HG02981 (cell line): ENCODE measurements at regions not wholly inside any gene's neighbourhood (a gene's known extent, or its start where the extent isn't known, plus 50 kb on each side); places are given as distances from the start of the nearest gene placed in this dataset.

Experiments used
- ATAC-seq: cut with Tn5 transposase; IDR thresholded peaks from one replicate; pipeline ENCODE4 v1.9.1; 2021; ENCODE audit warnings: mild to moderate bottlenecking, moderate library complexity; ENCODE audit not compliant: unreplicated experiment

GRCh38 chr6:33952016-33952415 lies 148.2 kb upstream of the MLN start:
- no peak for ATAC-seq

DNA sequence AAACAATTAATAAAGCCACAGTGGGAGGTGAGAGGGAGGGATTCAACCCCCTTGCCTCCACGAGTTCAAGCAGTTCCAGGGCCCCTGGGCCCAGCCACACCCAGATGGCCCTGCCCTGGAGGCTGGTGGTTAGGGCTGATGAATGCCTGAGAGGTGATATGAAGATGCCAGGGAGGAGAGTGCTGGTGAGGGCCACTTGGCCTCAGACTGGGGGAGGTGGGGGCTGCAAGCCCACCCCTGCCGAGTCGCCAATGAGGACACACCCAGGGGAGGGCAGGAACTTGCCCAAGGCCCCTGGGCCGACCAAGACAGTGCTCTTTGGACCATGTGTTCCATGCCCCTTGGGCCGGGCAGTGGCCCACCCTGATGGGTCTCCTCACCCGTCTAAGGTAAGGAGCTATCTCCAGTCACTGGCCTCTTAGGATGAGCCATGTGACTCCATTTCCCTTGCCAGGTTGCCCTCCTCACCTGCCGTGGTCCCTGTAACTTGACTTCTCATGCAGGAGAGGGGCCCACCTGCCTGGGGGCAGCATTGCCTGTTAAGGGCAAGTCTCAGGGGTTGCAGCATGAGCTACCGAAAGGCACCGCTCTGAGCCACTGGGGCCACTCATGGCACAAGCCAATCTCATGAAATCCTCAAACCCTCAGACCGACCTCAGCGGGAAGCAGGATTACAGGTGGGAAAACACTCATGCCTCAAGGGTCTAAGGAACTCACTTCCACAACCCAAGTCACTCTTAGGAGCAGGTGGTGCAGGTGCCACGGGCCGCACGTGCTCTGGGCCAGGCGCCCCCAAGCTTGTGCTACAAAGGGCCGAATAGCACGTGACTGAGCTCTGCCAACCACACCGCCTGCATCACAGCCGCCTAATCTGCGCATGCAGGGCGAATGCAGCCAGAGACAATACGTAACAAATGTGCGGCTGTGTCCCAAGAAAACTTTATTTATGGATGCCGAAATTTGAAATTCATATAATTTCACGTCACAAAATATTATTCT lies 147.4 kb upstream of the MLN start:
- ATAC-seq = no peak

GRCh38 chr6:33950472-33950881 lies 146.7 kb upstream of the MLN start:
- ATAC-seq = no peak

- no peak for ATAC-seq
Observed at GRCh38 chr6:33949877-33950435, 146.2 kb upstream of the MLN start.

DNA sequence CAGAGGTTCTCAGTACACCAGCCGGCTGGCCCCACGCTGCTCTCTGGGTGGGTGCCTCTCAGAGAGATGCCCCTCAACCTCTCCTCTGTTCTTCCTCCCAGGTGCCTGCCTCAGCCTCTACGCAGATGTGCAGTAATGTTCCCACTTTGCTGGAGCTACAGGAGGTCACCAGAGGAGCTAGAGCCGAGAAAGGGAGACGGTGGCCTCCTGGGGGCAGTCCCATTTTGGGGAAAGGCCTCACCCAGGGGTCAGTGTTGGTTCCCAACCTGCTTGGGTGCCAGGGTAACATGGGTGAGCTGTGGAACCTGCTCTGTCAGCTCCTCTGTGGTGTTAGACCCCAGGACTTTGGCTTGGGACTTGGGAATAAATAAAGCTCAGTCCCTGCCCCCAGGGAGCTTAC lies 145.3 kb upstream of the MLN start:
- no peak for ATAC-seq

DNA sequence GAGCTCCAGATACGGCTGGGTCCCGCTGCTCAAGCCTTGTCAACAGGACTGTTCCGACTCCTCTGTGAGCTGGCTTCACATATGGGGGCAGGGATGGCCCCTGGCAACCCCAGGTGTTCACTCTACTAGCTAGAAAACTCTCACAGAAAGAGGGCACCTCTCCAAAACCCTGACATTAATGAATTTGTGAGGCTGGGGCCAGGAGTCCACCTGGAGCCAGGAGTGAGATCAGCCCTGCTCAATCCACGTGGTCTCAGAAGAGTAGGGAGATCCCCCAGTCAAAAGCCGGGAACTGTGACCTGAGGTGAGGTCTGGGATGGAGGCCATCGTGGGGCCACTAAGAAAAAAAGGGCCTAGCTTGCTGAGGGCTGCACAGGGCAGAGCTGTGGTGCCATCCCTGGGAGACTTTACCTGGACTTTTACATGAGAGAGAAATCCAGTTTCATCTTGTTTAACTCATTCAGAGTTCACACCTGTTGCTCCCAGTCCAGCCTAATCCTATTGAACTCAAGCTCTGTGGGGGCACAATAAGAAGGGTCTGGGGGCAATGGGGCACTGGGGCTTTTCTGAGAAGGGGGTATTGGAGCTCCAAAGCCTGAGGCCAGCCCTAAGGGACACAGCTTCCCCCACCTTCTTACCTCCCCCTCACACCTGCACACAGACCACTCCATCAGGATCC lies 144.3 kb upstream of the MLN start:
- ATAC-seq = no peak

GRCh38 chr6:33947047-33947446 lies 143.2 kb upstream of the MLN start:
- ATAC-seq = no peak

GRCh38 chr6:33945931-33946330 lies 142.1 kb upstream of the MLN start:
- ATAC-seq = no peak

DNA sequence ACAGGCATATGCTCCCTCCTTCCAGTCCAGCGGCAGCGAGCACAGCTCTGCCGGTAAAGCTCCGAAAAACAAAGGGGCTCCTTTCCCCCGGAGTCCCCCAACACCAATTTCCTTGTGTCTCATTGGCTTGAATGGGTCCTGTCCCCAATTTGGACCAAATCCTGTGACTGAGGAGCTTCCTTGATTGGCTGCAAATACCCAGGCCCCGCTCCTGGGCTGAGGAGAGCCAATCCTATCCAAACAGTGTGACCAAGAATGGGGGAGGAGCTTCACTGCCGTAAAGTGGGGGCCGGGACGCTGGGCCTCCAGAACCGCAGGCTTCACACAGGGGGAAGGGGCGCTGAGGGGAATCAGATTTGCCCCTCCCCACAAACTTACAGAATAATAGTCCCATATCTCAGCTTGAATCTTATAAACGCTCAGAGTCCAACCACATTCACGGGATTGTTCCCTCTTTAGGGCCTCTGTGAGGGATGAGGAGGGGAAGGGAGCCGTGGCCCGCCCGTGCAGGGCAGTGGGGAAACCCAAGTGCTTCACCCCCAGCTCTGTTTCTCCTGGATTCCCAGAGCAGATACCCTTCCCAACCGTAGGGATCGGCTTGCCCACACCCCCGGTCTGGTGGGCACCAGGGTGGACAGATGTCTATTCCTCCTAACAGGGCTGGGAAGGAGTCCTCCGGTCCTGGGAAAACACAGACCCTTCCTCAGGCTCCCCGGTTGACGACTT lies 141.0 kb upstream of the MLN start:
- no peak for ATAC-seq

- no peak for ATAC-seq
Observed at GRCh38 chr6:33936886-33937285, 133.1 kb upstream of the MLN start.

GRCh38 chr6:33935439-33936080 lies 131.8 kb upstream of the MLN start:
- no peak for ATAC-seq

- ATAC-seq = no peak
Observed at GRCh38 chr6:33934731-33935270, 131.0 kb upstream of the MLN start.

- ATAC-seq = no peak
Observed at GRCh38 chr6:33933101-33933500, 129.3 kb upstream of the MLN start.

GRCh38 chr6:33931799-33932198 lies 128.0 kb upstream of the MLN start:
- no peak for ATAC-seq

DNA sequence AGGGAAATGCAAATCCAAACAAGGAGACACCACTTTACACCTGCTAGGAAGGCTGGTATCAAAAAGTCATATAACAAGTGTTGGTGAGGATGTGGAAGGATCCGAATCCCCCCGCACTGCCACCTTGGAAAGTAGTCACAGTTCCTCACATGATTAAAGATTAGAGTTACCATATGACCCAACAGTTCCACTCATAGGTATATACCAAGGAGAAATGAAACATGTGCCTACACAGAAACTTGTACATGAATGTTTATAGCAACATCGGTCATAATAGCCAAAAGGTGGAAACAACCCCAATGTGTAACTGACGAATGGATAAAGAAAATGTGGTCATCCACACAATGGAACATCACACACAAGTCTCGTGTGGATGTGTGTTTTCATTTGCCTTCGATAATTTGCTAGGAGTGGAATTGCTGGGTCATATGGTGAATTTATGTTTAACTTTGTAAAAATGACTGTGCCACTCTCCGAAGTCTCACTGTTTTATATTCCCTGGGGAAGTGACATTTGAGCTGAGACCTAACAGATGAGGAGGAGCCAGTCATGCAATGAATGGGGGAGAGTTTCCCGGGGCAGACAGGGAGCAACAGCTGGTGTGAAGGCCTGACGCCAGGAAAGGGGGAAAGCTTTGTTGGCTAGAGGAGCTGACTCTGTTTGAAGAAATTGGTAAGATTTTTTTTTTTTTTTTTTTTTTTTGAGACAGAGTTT lies 125.9 kb upstream of the MLN start:
- no peak for ATAC-seq

DNA sequence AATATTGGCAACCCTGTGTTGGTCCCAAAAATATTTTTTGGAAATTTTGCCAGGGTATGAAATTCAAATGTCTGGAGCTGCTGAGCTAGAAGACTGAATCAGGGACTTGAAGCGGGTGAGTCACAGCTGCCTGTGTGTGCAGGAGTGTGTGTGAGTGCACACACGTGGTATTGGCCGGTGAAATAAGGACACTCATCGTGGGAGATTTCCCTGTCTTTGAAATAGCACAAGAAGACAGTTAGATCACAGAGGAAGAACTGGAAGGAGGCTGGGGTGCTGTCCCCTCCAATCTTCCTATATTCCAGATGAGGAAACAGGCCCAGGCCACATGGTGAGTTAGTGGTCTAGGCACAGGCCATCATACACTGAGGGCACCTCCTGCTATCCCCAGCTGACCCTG lies 123.8 kb upstream of the MLN start:
- ATAC-seq = no peak

DNA sequence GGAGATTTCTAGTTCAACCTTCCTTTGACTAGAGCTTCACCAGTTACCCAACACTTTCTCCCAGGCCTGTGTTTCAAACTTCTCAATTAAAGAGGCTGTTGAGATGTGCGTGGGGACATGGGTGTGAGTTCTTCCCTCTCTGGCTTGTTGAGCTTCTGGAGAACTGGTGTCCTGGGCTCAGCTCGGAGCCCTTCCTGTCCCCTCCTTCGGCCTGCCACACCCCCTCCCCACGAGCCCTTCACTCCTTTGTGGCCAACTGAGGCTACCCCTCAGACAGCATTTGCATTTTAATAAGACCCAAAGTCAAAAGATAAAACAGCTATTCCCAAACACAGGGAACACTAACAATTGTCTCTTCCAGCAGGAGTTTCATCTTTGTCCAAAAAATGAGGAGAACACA lies 123.3 kb upstream of the MLN start:
- no peak for ATAC-seq

GRCh38 chr6:33926451-33926850 lies 122.6 kb upstream of the MLN start:
- ATAC-seq = no peak

DNA sequence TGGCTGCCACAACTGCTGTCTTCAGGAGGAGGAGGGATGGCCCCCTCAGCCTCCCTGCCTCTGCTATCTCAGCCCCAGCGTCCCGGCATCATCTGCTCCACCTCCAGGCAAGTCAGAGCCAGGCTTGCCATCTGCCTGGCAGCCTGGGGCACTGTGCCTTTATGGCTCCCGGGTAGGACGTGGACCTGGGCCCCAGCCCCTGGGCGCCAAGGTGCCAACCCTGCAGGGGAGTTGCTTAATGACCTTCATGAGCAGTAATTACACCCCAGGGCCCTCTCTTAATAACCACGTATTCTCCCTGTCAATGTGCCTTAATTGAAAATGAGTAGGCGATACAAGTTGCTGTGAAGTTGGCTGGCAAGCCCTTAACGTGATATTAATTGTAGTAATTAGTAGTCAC lies 122.1 kb upstream of the MLN start:
- no peak for ATAC-seq

DNA sequence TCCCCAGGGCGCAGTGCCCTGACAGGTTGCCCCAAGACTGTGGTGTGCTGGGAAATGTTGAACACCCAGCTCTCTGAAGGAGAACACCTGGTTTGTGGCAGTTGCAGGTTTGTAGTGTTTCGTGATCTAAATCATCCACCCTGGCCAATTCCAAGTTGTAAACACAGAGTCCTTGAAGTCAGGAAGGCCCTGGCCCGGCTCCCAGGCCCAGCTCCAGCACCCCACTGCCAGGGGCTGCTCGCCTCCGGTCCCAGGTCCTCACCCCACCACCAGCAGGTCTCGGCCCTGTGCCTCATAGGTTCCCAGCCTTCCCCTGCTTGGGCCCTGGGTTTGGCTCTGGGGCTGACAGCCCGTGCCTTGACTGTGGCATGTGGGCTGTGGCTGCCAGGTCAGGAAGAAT lies 121.4 kb upstream of the MLN start:
- ATAC-seq = no peak
